HCT116 (cell line): ENCODE measurements at regions not wholly inside any gene's neighbourhood (a gene's known extent, or its start where the extent isn't known, plus 50 kb on each side); places are given as distances from the start of the nearest gene placed in this dataset.

Experiments
- ATAC-seq: fragments of 200-7000 bp; cut with Tn5 transposase; 2 replicates; pipeline ENCODE4 v1.9.1; 2020; ENCODE audit warnings: mild to moderate bottlenecking, moderate library complexity
- BruUV-seq: library from RNA; stranded (reverse); fragments of 400-500 nt; replicated peaks from 2 replicates; lab custom pipeline; 2021; lab: Mats Ljungman, UMichigan
- CTCF ChIA-PET: fragments of 300-600 bp; sonication (Branson Sonifier 250); formaldehyde crosslinking; loops from one replicate; lab custom pipeline; 2021; ENCODE audit warnings: antibody characterized with exemption; lab: Charles Lee
- POLR2A ChIA-PET: fragments of 300-600, 350-600 bp; sonication (Branson Sonifier 250); formaldehyde crosslinking; loops from one replicate; lab custom pipeline; 2021; ENCODE audit warnings: antibody characterized with exemption; lab: Charles Lee
- RAD21 ChIA-PET, 2 experiments: fragments of 300-600 bp; sonication (Branson Sonifier 250); formaldehyde crosslinking; loops; one replicate each; lab custom pipeline; 2023; ENCODE audit warnings: low total read pairs in 2 of 2; ENCODE audit not compliant: uncharacterized antibody in 2 of 2, unreplicated experiment in 2 of 2, low non-redundant PET in 1 of 2; lab: Charles Lee
- DNase-seq: peaks from one replicate; pipeline ENCODE4 v3.0.0-alpha.2; 2010; ENCODE audit warnings: low read depth, low spot score
- H2AFZ ChIP-seq: fragments of 200-600 bp; shearing (Covaris generic), sonication (generic); 2 replicates; pipeline ENCODE4 v1.6.1; 2017; ENCODE audit warnings: low read depth, mixed run types, mixed read lengths, antibody characterized with exemption, low read length; ENCODE audit not compliant: poor library complexity, severe bottlenecking
- H3K27ac ChIP-seq: 2 replicates; pipeline ENCODE4 v1.5.1; 2012; ENCODE audit warnings: low read depth, low read length
- H3K27me3 ChIP-seq: fragments of 200-600 bp; sonication (generic); 2 replicates; pipeline ENCODE4 v1.6.1; 2016; ENCODE audit warnings: mixed run types, low read length, mixed read lengths; ENCODE audit not compliant: insufficient read depth
- H3K36me3 ChIP-seq, 2 experiments: fragments of 200-500 bp in 1 of 2; fragments of 200-600 bp in 1 of 2; sonication (Bioruptor generic) in 1 of 2; sonication (generic) in 1 of 2; 2 replicates each; pipeline versions ENCODE4 v1.5.1 to v1.6.1; 2014 to 2016; ENCODE audit warnings: low read length in 2 of 2, inconsistent platforms in 1 of 2, mixed read lengths in 1 of 2, mixed run types in 1 of 2; ENCODE audit not compliant: insufficient read depth in 2 of 2, control insufficient read depth in 1 of 2
- H3K4me1 ChIP-seq, 2 experiments: fragments of 200-600 bp in 1 of 2; sonication (generic) in 1 of 2; 2 replicates each; pipeline versions ENCODE4 v1.5.1 to v1.6.1; 2012 to 2017; ENCODE audit warnings: low read length in 2 of 2, inconsistent platforms in 1 of 2, mild to moderate bottlenecking in 1 of 2, mixed read lengths in 1 of 2, mixed run types in 1 of 2, moderate library complexity in 1 of 2; ENCODE audit not compliant: insufficient read depth in 2 of 2, control insufficient read depth in 1 of 2
- H3K4me2 ChIP-seq: fragments of 200-600 bp; sonication (generic); 2 replicates; pipeline ENCODE4 v1.6.1; 2017; ENCODE audit warnings: mixed run types, low read length, mixed read lengths
- H3K4me3 ChIP-seq, 2 experiments: fragments of 200-600 bp in 1 of 2; sonication (generic) in 1 of 2; replicated peaks in 1 of 2; 2 replicates each; pipeline ENCODE4 v1.5.1; 2011 to 2016; ENCODE audit warnings: low read length in 2 of 2, control low read depth in 1 of 2, low read depth in 1 of 2, mild to moderate bottlenecking in 1 of 2, mixed read lengths in 1 of 2, mixed run types in 1 of 2
- H3K79me2 ChIP-seq: fragments of 200-600 bp; sonication (generic); 2 replicates; pipeline ENCODE4 v1.6.1; 2017; ENCODE audit warnings: mild to moderate bottlenecking, mixed run types, low read length, moderate library complexity, mixed read lengths; ENCODE audit not compliant: insufficient read depth
- H3K9ac ChIP-seq: fragments of 200-600 bp; sonication (generic); 2 replicates; pipeline ENCODE4 v1.6.1; 2016; ENCODE audit warnings: low read length, mixed read lengths
- H3K9me2 ChIP-seq: fragments of 200-600 bp; sonication (generic), shearing (Covaris generic); 2 replicates; pipeline ENCODE4 v1.6.1; 2017; ENCODE audit warnings: mixed run types, mild to moderate bottlenecking, moderate library complexity; ENCODE audit not compliant: insufficient read depth
- H3K9me3 ChIP-seq, 2 experiments: fragments of 200-500 bp in 1 of 2; fragments of 200-600 bp in 1 of 2; sonication (Bioruptor generic) in 1 of 2; sonication (generic) in 1 of 2; 2 replicates each; pipeline ENCODE4 v1.6.1; 2014 to 2017; ENCODE audit warnings: low read length in 2 of 2, mixed read lengths in 2 of 2, inconsistent platforms in 1 of 2, low read depth in 1 of 2, mild to moderate bottlenecking in 1 of 2, mixed run types in 1 of 2, moderate library complexity in 1 of 2; ENCODE audit not compliant: control insufficient read depth in 1 of 2, insufficient read depth in 1 of 2
- H4K20me1 ChIP-seq: fragments of 200-600 bp; sonication (generic), shearing (Covaris generic); 2 replicates; pipeline ENCODE4 v1.6.1; 2017; ENCODE audit warnings: mixed run types, mild to moderate bottlenecking, moderate library complexity; ENCODE audit not compliant: insufficient read depth
- CBX3 ChIP-seq: IDR thresholded peaks from 2 replicates; pipeline ENCODE4 v1.6.1; 2012; ENCODE audit warnings: low read depth
- CEBPB ChIP-seq: IDR thresholded peaks from 2 replicates; pipeline ENCODE4 v1.6.1; 2012; ENCODE audit warnings: low read depth
- EGR1 ChIP-seq: IDR thresholded peaks from 2 replicates; pipeline ENCODE4 v1.6.1; 2012; ENCODE audit warnings: low read depth
- ELF1 ChIP-seq: IDR thresholded peaks from 2 replicates; pipeline ENCODE4 v1.6.1; 2012; ENCODE audit warnings: low read depth, borderline replicate concordance
- EZH2 ChIP-seq: fragments of 200-600 bp; sonication (generic); IDR thresholded peaks from 2 replicates; pipeline ENCODE4 v1.6.1; 2017; ENCODE audit warnings: antibody characterized with exemption, mixed run types
- EZH2phosphoT487 ChIP-seq: fragments of 200-600 bp; IDR thresholded peaks from 2 replicates; pipeline ENCODE4 v1.6.1; 2018; ENCODE audit warnings: antibody characterized with exemption, borderline replicate concordance
- FOSL1 ChIP-seq: IDR thresholded peaks from 2 replicates; pipeline ENCODE4 v1.6.1; 2012; ENCODE audit warnings: low read depth
- JUND ChIP-seq: IDR thresholded peaks from 2 replicates; pipeline ENCODE4 v1.6.1; 2012
- MAX ChIP-seq: IDR thresholded peaks from 2 replicates; pipeline ENCODE4 v1.6.1; 2012
- POLR2AphosphoS5 ChIP-seq: IDR thresholded peaks from 2 replicates; pipeline ENCODE4 v1.6.1; 2011; ENCODE audit warnings: mild to moderate bottlenecking, low read depth, low read length, moderate library complexity
- RAD21 ChIP-seq: IDR thresholded peaks from 2 replicates; pipeline ENCODE4 v1.6.1; 2012; ENCODE audit warnings: low read depth, mild to moderate bottlenecking
- SIN3A ChIP-seq: IDR thresholded peaks from 2 replicates; pipeline ENCODE4 v1.6.1; 2012; ENCODE audit warnings: low read depth
- SP1 ChIP-seq: IDR thresholded peaks from 2 replicates; pipeline ENCODE4 v1.6.1; 2012; ENCODE audit warnings: low read depth
- SRF ChIP-seq: IDR thresholded peaks from 2 replicates; pipeline ENCODE4 v1.6.1; 2012; ENCODE audit warnings: low read depth
- TCF7L2 ChIP-seq: IDR thresholded peaks from 2 replicates; pipeline ENCODE4 v1.7.0; 2011; ENCODE audit warnings: borderline replicate concordance, inconsistent platforms; ENCODE audit not compliant: insufficient read depth, insufficient read length; ENCODE audit errors: extremely low read depth
- YY1 ChIP-seq: IDR thresholded peaks from 2 replicates; pipeline ENCODE4 v1.6.1; 2011; ENCODE audit warnings: low read length, low read depth, moderate library complexity, mild to moderate bottlenecking; ENCODE audit not compliant: insufficient replicate concordance; ENCODE audit errors: extremely low read depth
- ZNF274 ChIP-seq: fragments of 200-500 bp; sonication (Bioruptor generic); IDR thresholded peaks from 2 replicates; pipeline ENCODE4 v1.6.1; 2014; ENCODE audit warnings: mild to moderate bottlenecking, low read depth, low read length, inconsistent platforms
- intact Hi-C: fragments of 100-400 bp; cut with micrococcal nuclease; formaldehyde crosslinking; loops from 2 replicates; pipeline ENCODE4 v1.10.0; 2022
- TF ChIP-seq, protein P1 (sequence below), 3 experiments: fragments of 200-600 bp in 1 of 3; sonication (generic) in 1 of 3; IDR thresholded peaks in 2 of 3; conservative IDR thresholded peaks in 1 of 3; 2 replicates each; pipeline ENCODE4 v1.5.1; 2012 to 2017; ENCODE audit warnings: low read depth in 2 of 3, low read length in 2 of 3, antibody characterized with exemption in 1 of 3, borderline replicate concordance in 1 of 3, control low read depth in 1 of 3, mild to moderate bottlenecking in 1 of 3, mixed read lengths in 1 of 3, mixed run types in 1 of 3, moderate library complexity in 1 of 3; ENCODE audit not compliant: insufficient read depth in 1 of 3
- TF ChIP-seq, protein P2 (sequence below): IDR thresholded peaks from 2 replicates; pipeline ENCODE4 v1.6.1; 2012

GRCh38 chr4:130753926-130754325 is 1658.0 kb downstream of the C4orf33 start:
- Histone ChIP-seq H2AFZ (no peak overlapping the region), H3K9me2 (no peaks in the 10 kb centered on the region), H3K9me3 (no peaks in the 10 kb centered on the region), H3K4me3 (no peak overlapping the region), H4K20me1 (no peaks in the 10 kb centered on the region), H3K4me2 (no peak overlapping the region), H3K79me2 (no peaks in the 10 kb centered on the region), H3K36me3 (no peaks in the 10 kb centered on the region), H3K27ac (no peak overlapping the region), H3K27me3 (no peaks in the 10 kb centered on the region), H3K9ac (no peak overlapping the region), H3K4me1 (no peaks in the 10 kb centered on the region)
- DNase-seq = no peak
- RAD21 ChIA-PET = no interaction called here
- no TSS peak for BruUV-seq
- POLR2A ChIA-PET = no interaction called here
- intact Hi-C loops = no loop called here
- ATAC-seq = no peak
- TF ChIP-seq ZNF274 (no peak), CEBPB (no peak), EZH2 (no peak), EGR1 (no peak), SIN3A (no peak), RAD21 (no peak), JUND (no peak), SRF (no peak), EZH2phosphoT487 (no peak), POLR2AphosphoS5 (no peak), ELF1 (no peak), CBX3 (no peak), SP1 (no peak), MAX (no peak), TCF7L2 (no peak), YY1 (no peak), FOSL1 (no peak)
- TF ChIP-seq, protein P1, sequence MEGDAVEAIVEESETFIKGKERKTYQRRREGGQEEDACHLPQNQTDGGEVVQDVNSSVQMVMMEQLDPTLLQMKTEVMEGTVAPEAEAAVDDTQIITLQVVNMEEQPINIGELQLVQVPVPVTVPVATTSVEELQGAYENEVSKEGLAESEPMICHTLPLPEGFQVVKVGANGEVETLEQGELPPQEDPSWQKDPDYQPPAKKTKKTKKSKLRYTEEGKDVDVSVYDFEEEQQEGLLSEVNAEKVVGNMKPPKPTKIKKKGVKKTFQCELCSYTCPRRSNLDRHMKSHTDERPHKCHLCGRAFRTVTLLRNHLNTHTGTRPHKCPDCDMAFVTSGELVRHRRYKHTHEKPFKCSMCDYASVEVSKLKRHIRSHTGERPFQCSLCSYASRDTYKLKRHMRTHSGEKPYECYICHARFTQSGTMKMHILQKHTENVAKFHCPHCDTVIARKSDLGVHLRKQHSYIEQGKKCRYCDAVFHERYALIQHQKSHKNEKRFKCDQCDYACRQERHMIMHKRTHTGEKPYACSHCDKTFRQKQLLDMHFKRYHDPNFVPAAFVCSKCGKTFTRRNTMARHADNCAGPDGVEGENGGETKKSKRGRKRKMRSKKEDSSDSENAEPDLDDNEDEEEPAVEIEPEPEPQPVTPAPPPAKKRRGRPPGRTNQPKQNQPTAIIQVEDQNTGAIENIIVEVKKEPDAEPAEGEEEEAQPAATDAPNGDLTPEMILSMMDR (IDR thresholded peaks at IDR 0.05 in 2 of 3, conservative IDR thresholded peaks at IDR 0.05 in 1 of 3; ENCODE audit: borderline replicate concordance in 1 of 3, insufficient read depth in 1 of 3, low read depth in 2 of 3, low read length in 2 of 3) = no peak
- TF ChIP-seq, protein P2, sequence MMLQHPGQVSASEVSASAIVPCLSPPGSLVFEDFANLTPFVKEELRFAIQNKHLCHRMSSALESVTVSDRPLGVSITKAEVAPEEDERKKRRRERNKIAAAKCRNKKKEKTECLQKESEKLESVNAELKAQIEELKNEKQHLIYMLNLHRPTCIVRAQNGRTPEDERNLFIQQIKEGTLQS = no peak
- CTCF ChIA-PET = no interaction called here
